B cell (primary cell): ENCODE measurements at regions not wholly inside any gene's neighbourhood (a gene's known extent, or its start where the extent isn't known, plus 50 kb on each side); places are given as distances from the start of the nearest gene placed in this dataset.

ENCODE experiments used
- ATAC-seq: fragments of 200-7000 bp; cut with Tn5 transposase; one replicate; pipeline ENCODE4 v1.10.0; 2021; ENCODE audit warnings: low read depth, mild to moderate bottlenecking, moderate number of reproducible peaks, moderate library complexity
- CTCF ChIA-PET: fragments of 350-600 bp; sonication (Branson Sonifier 250); formaldehyde crosslinking; loops from one replicate; lab custom pipeline; 2021; ENCODE audit warnings: antibody characterized with exemption, inconsistent platforms; lab: Charles Lee
- POLR2A ChIA-PET: fragments of 350-600 bp; sonication (Branson Sonifier 250); formaldehyde crosslinking; loops from one replicate; lab custom pipeline; 2021; ENCODE audit warnings: antibody characterized with exemption; lab: Charles Lee
- DNase-seq: peaks from one replicate; pipeline ENCODE4 v3.0.0; 2013
- H2AFZ ChIP-seq: 2 replicates; pipeline ENCODE4 v1.6.1; 2012; ENCODE audit warnings: mild to moderate bottlenecking, low read depth, low read length; ENCODE audit not compliant: insufficient read depth, poor library complexity, severe bottlenecking
- H3K27ac ChIP-seq, 2 donors: 1 replicate in 1 of 2; 2 replicates in 1 of 2; pipeline ENCODE4 v1.5.1; 2012 to 2013; ENCODE audit warnings: low read length in 2 of 2, mild to moderate bottlenecking in 2 of 2, moderate library complexity in 1 of 2
- H3K27me3 ChIP-seq, 4 experiments: fragments of 200-600 bp in 1 of 4; sonication (generic) in 1 of 4; replicated peaks in 1 of 4; 1 replicate in 2 of 4; 2 replicates in 2 of 4; pipeline versions ENCODE4 v1.6.1 to v1.7.0; 2013 to 2016; ENCODE audit warnings: low read length in 3 of 4, mild to moderate bottlenecking in 2 of 4, mixed read lengths in 1 of 4, moderate library complexity in 1 of 4; ENCODE audit not compliant: insufficient read depth in 4 of 4, control insufficient read depth in 3 of 4; ENCODE audit errors: control extremely low read depth in 1 of 4
- H3K36me3 ChIP-seq, 2 experiments: replicated peaks in 1 of 2; 1 replicate in 1 of 2; 2 replicates in 1 of 2; pipeline versions ENCODE4 v1.6.1 to v1.7.1; 2013; ENCODE audit warnings: low read length in 1 of 2; ENCODE audit not compliant: insufficient read depth in 2 of 2, control insufficient read depth in 1 of 2; ENCODE audit errors: control extremely low read depth in 1 of 2, extremely low read depth in 1 of 2
- H3K4me1 ChIP-seq, 2 donors: fragments of 200-600 bp in 1 of 2; sonication (generic) in 1 of 2; 1 replicate in 1 of 2; 2 replicates in 1 of 2; pipeline versions ENCODE4 v1.5.1 to v1.6.1; 2013 to 2017; ENCODE audit warnings: low read length in 2 of 2; ENCODE audit not compliant: control insufficient read depth in 2 of 2, insufficient read depth in 2 of 2
- H3K4me2 ChIP-seq: replicated peaks from 2 replicates; pipeline ENCODE3; 2012; ENCODE audit warnings: mild to moderate bottlenecking, low read depth, low read length; ENCODE audit not compliant: poor library complexity, severe bottlenecking
- H3K4me3 ChIP-seq, 5 experiments: fragments of 200-600 bp in 1 of 5; sonication (generic) in 1 of 5; 1 replicate in 3 of 5; 2 replicates in 2 of 5; pipeline versions ENCODE4 v1.5.1 to v1.7.0; 2011 to 2016; ENCODE audit warnings: low read length in 4 of 5, mild to moderate bottlenecking in 4 of 5, low read depth in 2 of 5, control low read depth in 1 of 5, moderate library complexity in 1 of 5; ENCODE audit not compliant: insufficient read depth in 1 of 5; ENCODE audit errors: control extremely low read depth in 1 of 5, extremely low read depth in 1 of 5
- H3K79me2 ChIP-seq: fragments of 200-600 bp; sonication (generic); one replicate; pipeline ENCODE4 v1.6.0; 2016; ENCODE audit warnings: low read length; ENCODE audit not compliant: control insufficient read depth, insufficient read depth
- H3K9ac ChIP-seq: fragments of 200-600 bp; sonication (generic); 2 replicates; pipeline ENCODE4 v1.6.1; 2017; ENCODE audit warnings: mild to moderate bottlenecking, low read length, moderate library complexity
- H3K9me3 ChIP-seq, 3 donors: one replicate each; pipeline versions ENCODE4 v1.6.1 to v1.7.1; 2013; ENCODE audit warnings: low read length in 2 of 3; ENCODE audit not compliant: control insufficient read depth in 2 of 3, insufficient read depth in 1 of 3; ENCODE audit errors: control extremely low read depth in 1 of 3
- H4K20me1 ChIP-seq: 2 replicates; pipeline ENCODE4 v1.6.0; 2012; ENCODE audit warnings: mild to moderate bottlenecking, low read length; ENCODE audit not compliant: insufficient read depth, control insufficient read depth, poor library complexity, severe bottlenecking
- H3K27ac Mint-ChIP-seq: one replicate; pipeline ENCODE4 v1.8.0; 2021; ENCODE audit warnings: mixed read lengths
- H3K27me3 Mint-ChIP-seq: one replicate; pipeline ENCODE4 v1.8.0; 2021; ENCODE audit warnings: mixed read lengths
- H3K4me1 Mint-ChIP-seq: one replicate; pipeline ENCODE4 v1.8.0; 2021; ENCODE audit warnings: mixed read lengths
- H3K4me3 Mint-ChIP-seq: one replicate; pipeline ENCODE4 v1.8.0; 2021; ENCODE audit warnings: mixed read lengths
- H3K9me3 Mint-ChIP-seq: one replicate; pipeline ENCODE4 v1.8.0; 2022; ENCODE audit warnings: mixed read lengths; ENCODE audit not compliant: insufficient read depth
- CTCF ChIP-seq: fragments of 200-600 bp; IDR thresholded peaks from one replicate; pipeline ENCODE4 v1.8.0; 2022; ENCODE audit warnings: antibody characterized with exemption, mild to moderate bottlenecking
- EZH2 ChIP-seq: IDR thresholded peaks from 2 replicates; pipeline ENCODE4 v1.6.1; 2012; ENCODE audit warnings: borderline replicate concordance, low read depth, mild to moderate bottlenecking, moderate library complexity, low read length; ENCODE audit not compliant: insufficient read depth, poor library complexity, severe bottlenecking
- WGBS: methylation state at CpG from one replicate; pipeline ENCODE4 v1.1.5; 2013; ENCODE audit warnings: missing lambda C conversion rate; ENCODE audit not compliant: insufficient coverage; 5-methylcytosine and 5-hydroxymethylcytosine counted together
- intact Hi-C: fragments of 100-400 bp; cut with micrococcal nuclease; formaldehyde crosslinking; loops from one replicate; pipeline ENCODE4 v1.10.0; 2022

GRCh38 chr6:141764388-141764787 lies 368.3 kb upstream of the GJE1 start:
- POLR2A ChIA-PET = no interaction called here
- no peaks in the 10 kb centered on the region for H3K9me3 ChIP-seq
- H3K79me2 ChIP-seq = no peaks in the 10 kb centered on the region
- Mint-ChIP-seq H3K4me3 (no peak overlapping the region), H3K27me3 (no peaks in the 10 kb centered on the region), H3K27ac (no peak overlapping the region), H3K9me3 (peaks cover 3% of the 10 kb centered on the region), H3K4me1 (no peaks in the 10 kb centered on the region)
- H3K4me2 ChIP-seq = no peak overlapping the region
- intact Hi-C loops = no loop called here
- no peaks in the 10 kb centered on the region for H3K27me3 ChIP-seq
- no peak overlapping the region for H2AFZ ChIP-seq
- CTCF ChIA-PET = no interaction called here
- TF ChIP-seq CTCF (no peak), EZH2 (no peak)
- no peak overlapping the region for H3K9ac ChIP-seq
- no peak overlapping the region for H3K27ac ChIP-seq
- H3K36me3 ChIP-seq = no peaks in the 10 kb centered on the region
- DNase-seq (no peak), ATAC-seq (no peak)
- no peak overlapping the region for H3K4me3 ChIP-seq
- H3K4me1 ChIP-seq = no peaks in the 10 kb centered on the region
- H4K20me1 ChIP-seq = no peaks in the 10 kb centered on the region

- no CpG with 5 or more reads among the region's 3 CpGs for WGBS
- no peaks in the 10 kb centered on the region for H3K4me1 Mint-ChIP-seq
- Histone ChIP-seq H3K4me2 (no peak overlapping the region), H3K36me3 (no peaks in the 10 kb centered on the region), H2AFZ (no peak overlapping the region), H3K27me3 (no peaks in the 10 kb centered on the region), H4K20me1 (no peaks in the 10 kb centered on the region), H3K9me3 (no peaks in the 10 kb centered on the region), H3K9ac (no peak overlapping the region), H3K79me2 (no peaks in the 10 kb centered on the region), H3K4me3 (no peak overlapping the region), H3K4me1 (no peaks in the 10 kb centered on the region), H3K27ac (no peak overlapping the region)
- ATAC-seq = no peak
- intact Hi-C loops = no loop called here
- no peaks in the 10 kb centered on the region for H3K27me3 Mint-ChIP-seq
- H3K9me3 Mint-ChIP-seq = peaks cover 3% of the 10 kb centered on the region
- TF ChIP-seq EZH2 (no peak), CTCF (no peak)
- no peak for DNase-seq
- no peak overlapping the region for H3K27ac Mint-ChIP-seq
- H3K4me3 Mint-ChIP-seq = no peak overlapping the region
- ChIA-PET POLR2A (no interaction called here), CTCF (no interaction called here)
These were observed 374.3 kb upstream of the GJE1 start for GRCh38 chr6:141758430-141758829.
